T1000 (cell line): ENCODE measurements at regions not wholly inside any gene's neighbourhood (a gene's known extent, or its start where the extent isn't known, plus 50 kb on each side); places are given as distances from the start of the nearest gene placed in this dataset.
"Not testable (repeated sequence)": the region's sequence is repeated elsewhere in the genome, so short reads cannot be mapped to it uniquely, and the experiment has no call there.

Source experiments
- DNase-seq: peaks from one replicate; lab custom pipeline; 2025; ENCODE audit warnings: mixed read lengths; lab: John Stamatoyannopoulos, UW

DNA sequence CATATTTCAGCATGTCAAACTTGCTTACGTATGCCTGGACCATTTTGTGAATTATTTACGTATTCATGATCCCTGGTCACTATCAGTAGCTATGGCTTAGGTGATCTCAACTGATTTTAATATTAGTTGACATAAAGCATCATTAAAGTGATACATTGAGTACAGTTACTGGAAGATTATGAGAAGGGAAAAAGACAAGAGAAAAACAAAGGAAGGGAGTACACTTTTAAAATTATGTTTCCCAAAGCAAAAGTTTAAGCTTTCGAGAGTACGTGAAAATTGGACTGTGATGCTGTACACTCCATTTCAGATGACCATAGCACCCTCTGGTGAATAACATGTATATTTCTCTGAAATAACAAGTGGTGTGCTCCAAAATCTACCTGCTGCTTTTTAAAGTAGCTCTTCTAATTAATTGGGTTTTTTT lies 215.0 kb upstream of the HSF2 start:
- no peak for DNase-seq

DNA sequence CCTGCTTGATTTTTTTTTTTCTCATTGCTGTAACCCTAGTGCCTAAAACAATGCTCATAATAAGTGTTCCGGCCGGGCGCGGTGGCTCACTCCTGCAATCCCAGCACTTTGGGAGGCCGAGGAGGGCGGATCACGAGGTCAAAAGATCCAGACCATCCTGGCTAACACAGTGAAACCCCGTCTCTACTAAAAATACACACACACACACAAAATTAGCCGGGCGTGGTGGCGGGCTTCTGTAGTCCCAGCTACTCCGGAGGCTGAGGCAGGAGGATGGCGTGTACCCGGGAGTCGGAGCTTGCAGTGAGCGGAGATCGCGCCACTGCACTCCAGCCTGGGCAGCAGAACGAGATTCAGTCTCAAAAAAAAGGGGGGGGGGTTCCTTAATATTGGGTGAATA lies 214.0 kb upstream of the HSF2 start:
- DNase-seq = not testable (repeated sequence)

DNA sequence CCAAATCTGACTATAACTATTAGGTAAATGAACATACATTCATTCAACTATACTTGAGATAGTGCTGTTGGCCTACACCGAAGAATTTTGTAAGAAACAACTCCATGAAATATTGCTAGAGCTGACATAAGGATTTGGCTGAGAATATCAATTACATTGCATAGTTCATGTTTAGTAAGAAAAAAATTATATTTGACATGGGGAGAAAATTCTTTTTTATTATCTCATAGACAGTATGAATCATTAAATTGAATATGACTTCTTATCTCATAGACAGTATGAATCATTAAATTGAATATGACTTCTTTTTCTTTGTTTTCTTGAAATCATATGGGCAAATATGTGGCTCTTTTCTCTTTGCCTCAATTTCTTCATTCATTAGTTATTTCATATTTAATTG lies 212.3 kb upstream of the HSF2 start:
- no peak for DNase-seq

DNA sequence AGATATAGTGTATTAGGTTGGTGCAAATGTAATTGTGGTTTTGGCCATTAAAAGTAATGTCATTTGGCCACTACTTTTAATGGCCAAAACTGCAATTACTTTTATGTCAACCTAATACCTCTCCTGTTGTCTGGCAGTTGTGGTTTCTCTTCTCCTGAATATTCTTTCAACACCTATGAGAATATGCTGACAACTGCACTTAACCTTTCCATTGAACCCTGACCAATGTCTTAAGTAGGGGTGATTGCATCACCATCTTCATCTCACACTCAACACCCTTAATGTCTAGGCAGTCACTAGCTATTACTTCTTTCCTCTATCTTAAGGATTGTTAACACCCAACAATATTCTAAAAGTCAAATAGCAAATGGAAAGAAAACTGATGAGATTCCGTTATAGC lies 200.5 kb upstream of the HSF2 start:
- no peak for DNase-seq

DNA sequence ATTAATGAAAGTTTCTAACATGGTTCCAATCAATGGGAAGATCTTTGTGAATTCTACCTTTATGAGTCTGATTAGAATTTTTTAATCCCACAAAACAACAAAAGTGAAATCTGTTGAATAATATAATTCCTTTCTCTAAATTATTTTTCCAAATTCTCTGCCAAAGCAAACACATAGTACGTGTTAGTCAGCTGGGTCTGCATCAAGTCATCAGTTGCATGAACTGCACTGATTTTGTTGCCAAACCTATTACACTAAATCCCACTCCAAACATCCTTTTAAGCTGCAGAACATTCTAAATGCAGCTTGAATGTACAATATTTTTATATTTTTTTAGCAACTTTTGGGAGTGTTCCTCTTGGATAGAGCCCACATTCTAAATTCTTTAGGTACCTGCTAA lies 199.0 kb upstream of the HSF2 start:
- no peak for DNase-seq

DNA sequence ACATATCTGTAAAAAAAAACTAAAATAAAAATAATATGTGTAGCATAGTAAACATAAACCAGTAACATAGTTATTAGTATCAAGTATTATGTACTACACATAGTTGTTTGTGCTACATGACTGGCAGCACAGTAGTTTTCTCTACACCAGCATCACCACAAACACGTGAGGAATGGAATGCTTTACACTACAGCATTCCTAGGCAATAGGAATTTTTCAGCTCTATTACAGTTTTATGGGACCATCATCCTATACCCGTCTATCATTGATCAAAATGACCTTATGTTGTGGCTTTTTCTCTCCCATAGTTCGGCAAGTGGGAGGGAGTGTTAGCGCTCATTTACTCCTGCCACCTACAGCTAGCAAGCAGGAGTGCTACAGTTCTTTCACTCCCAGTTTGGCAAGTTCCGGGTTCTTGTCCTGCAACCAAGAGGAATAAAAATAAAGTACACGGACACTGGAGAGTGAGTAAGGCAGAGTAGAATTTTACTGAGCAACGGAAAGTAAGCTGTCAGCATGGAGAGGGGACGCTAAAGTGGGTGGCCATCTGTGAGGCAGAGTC lies 196.8 kb upstream of the HSF2 start:
- DNase-seq = no peak

DNA sequence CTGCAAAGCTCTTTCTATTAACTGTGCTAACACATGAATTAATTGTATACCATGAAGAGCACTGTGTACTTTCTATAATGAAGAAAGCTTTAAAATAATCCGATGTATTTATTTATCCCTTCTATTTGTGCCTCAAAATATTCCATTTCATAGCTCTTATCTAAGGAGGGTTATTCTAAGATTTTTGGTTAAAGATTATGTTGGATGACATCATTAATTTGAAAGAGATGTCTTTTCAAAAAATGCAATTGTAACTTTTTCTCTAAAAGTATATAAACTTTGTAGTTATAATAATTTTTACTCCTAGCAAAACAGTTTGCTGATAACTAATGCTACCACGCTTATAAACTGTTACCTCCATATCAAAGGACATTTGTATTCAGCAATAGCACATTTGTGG lies 192.4 kb upstream of the HSF2 start:
- no peak for DNase-seq

DNA sequence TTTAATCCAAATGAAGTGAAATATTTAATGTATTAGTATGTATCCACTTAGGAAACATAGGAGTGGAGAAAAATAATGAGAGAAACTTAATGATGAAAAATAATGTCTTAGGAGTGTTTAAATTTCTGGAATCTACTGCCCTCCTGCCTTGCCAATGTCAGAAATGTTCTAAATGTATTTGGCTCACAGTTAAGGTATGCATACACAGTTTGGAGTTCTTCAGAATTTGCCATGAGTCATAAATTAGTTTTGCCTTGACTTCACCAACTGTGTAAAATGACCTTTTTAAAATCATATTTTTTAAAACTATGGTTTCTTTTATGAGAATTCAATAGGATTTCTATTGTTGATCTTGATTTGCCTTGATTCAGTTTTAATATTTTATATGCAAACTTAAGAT lies 191.7 kb upstream of the HSF2 start:
- no peak for DNase-seq

DNA sequence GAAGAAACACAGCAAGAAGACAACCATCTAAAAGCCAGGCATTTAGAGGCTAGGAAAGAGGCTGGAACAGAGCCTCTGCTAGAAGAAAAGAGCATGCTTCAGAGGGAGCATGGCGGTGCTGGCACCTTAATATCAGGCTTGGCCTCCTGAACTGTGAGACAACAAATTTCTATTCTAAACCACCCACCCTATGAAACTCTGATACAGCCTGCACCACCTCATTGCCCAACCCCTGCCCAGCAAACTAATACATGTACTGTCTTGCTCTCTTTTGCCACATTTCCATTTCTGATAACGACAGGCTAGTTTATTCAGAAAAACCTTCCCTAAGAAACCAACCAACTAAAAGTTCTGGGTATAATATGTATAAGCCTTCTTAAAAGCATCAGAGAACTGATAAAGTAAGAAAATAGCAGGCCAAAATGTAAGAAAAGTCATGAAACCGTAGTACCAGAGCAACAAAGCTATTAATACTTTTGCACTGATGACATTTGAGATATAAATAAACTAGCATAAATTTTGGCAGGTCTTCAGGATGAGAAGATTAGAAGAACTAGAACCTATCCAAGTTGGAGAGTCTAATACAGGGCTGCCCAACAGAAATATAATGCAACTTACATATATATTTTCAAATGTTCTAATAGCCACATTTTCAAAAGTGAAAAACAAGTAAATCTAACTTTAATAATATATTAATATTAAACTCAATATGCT lies 184.7 kb upstream of the HSF2 start:
- no peak for DNase-seq

DNA sequence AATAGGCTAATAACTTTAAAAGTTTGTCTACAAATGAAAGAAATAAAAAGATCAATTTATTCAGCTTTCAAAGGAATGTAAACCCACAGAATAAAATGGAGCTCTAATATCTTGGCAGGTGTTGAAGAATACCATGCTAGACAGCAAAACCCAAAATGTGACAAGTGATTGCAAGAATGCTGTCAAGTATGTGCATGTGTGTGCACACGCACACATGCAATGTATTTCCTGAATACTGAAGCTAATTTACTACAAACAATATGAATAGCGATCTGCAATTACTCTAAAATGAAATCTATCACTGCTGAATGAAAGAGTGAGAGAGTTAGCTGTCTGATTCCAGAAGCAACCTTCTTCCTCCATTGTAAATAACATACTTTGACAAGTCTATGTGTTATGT lies 179.2 kb upstream of the HSF2 start:
- DNase-seq = no peak

DNA sequence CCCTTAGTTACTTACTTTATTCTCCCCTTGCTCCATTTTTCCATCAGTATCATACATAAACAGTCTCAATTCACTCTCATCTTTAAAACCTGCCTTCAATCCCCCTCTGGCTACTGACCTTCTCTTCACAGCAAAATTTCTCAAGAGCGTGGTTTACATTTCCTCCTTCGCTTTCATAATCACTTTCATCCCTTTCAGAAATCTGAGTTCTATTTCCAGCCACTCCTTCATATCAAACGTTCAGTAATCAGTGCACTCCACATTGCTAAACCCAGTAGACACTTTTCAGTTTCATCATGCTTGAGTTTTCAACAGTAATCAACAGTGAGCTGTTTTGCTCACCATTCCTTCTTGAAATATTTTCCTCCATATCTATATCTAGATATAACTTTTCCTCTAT lies 176.7 kb upstream of the HSF2 start:
- DNase-seq = no peak

DNA sequence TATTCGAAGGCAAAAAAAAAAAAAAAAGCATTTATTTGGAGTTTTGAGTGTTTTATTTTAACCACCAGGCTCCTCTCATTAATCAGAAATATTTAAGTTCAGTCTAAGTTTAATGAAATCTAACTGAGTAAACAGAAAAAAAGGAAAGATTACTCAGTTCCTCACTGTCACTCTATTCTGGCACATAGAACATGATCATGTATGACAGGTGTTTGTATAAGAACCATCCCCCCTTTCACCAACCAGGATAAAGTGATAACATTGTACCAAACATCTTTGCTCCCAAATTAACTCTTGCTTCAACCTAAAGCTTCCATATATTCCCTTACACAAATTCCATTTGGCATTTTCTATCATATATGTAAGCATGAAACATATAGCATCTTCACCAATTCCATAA lies 176.2 kb upstream of the HSF2 start:
- DNase-seq = no peak

DNA sequence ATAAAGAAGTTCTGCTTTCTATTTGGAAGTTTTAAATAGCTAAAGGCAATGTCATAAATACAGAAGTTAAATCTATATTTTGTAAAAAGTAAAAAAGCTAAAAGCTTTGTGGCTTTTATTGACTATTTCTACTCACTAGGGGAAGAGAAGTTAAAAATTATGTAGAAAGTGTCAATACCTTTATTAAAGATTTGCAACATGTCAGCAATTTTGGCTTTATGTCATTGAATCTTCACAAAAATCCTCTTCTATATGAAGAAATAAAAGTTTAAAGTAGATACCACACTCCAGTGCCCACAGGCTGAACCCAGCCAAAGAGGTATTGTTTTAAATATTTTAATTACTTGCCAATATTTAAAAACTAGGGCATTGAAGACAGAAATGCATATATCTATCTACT lies 160.6 kb upstream of the HSF2 start:
- DNase-seq = no peak

DNA sequence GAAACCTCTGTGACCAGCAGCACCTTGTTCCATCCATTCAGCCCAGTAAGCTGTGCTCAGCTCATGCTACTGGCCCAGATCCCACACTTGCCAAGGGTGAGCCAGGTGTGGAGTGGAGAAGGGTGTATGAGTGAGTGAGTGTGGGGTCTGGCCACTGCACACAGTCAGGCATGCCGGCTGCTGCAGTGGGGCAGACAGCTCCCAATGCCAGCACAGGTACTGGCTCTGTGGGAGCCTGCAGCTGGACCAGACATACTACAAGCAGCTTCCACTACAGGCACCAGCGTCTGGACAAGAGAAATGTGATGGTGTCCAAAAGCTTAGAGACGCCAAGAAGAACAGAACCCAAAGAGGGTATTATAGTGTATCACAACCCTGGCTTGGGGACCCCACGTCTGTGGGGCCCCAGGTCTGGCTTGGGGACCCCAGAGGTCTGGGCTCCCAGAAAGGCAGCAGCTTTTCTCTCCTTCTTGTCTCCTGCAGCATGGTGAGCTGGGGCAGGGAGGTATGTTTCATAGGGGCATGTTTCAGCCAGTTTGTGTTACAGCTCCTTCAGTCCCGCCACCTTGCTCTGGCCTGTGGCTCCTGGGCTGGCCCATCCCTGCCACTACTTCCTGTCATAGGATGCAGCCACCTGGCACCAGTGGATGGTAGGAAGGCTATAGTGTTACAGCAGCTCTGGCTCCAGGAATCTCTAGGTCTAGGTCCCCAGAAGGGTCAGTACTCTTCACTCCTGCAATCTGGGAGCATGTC lies 152.4 kb upstream of the HSF2 start:
- DNase-seq = no peak

DNA sequence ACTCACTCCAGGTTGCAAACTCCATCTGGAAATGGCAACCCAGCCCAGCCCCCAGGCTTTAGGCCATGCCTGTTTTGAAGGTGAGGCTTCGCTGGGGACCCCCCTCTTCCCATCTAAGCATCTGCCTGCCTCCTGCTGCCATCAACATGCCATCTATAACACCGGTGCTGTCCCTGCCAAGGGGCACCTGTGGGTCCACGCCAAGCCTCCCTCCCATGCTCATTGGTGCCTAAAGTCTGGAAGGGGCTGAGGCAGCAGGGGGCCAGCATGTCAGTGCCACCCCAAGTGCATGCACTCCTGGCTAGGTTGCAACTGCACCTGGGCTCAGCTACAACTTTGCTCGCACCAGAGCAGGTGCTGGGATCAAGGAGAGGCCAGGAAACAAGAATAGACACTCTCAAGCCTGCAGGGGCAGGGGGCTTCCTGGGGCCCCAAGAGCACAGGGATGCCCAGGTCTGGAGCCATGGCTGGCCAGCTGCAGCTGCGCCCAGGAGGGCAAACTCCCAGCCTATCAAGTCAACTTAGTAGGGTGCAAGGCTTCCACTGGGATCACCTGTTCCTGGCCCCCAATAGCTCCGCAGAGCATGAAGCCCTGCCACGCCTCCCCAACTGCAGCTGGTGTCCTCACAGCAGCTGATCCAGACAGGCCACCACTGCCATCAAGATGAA lies 151.3 kb upstream of the HSF2 start:
- DNase-seq = no peak

DNA sequence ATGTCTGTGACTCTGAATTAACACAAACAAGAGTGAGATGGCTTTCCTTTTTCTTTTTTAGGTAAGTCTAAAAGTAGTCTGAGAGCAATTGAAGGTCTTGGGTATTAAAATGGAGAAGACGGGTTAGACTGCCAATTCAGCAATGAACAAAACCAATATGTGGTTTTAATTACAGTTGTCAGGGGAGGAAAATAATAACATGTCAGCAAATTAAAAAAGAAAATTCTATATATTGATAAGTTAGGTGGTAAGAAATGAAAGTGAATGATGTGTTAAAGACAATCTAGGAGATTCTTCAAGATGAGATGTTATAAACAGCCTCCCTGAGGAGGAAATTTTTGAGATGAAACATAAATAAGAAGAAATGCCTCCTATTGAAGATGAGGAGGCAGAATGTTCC lies 150.6 kb upstream of the HSF2 start:
- no peak for DNase-seq

DNA sequence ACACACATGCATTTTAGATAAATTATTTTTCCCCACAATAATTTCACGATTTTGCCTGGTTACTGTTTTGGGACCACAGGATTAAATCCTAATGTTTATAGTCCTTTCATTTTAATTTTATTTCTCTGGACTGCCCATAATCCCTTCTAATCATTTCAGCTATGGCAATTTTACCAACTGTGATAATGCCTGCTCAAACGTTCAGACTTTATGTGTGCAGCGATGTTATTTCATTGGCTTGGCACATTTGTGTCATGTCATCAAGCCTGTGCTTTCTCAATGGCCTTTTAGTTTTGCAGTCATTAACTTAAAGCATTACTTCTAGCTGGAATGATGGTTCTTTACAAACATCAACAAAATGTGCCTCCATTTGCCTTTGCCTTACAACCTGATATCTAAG lies 140.6 kb upstream of the HSF2 start:
- no peak for DNase-seq

DNA sequence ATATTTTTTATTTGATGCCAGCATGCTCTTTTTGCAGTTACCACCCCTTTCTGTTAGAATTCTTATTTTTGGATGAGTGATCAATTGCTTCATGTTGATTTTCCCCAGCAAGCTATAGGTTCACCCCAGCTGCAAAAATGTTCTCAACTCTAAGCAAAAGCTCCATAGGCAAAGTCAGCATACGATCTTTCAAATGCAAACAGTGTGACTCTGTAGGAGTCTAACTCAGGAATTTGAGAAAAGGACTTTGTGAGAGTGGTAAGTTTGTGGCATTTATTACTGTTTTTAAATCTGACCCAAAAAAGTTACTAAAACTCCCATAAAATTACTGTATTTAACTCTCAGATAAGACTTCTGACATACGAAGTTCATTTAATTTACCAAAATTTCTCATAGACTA lies 134.9 kb upstream of the HSF2 start:
- no peak for DNase-seq

DNA sequence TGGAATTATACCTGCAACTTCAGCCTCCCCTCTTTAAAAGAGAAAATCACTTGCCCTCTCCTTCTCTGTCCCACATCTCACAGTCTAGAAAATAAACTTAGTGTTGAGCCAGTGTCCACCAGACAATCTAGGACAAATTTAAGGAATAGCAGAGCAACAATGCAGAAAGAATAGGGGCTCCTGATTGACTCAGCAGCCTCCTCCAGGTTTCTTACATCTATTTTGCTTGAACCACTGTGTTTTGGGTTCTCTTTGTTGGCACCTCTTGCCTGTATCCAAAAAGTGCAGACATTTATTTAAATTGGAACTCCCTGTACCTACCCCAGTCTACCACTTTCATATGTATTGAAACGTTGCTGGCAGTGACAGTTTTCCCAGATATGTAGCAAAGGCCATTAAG lies 133.7 kb upstream of the HSF2 start:
- no peak for DNase-seq

DNA sequence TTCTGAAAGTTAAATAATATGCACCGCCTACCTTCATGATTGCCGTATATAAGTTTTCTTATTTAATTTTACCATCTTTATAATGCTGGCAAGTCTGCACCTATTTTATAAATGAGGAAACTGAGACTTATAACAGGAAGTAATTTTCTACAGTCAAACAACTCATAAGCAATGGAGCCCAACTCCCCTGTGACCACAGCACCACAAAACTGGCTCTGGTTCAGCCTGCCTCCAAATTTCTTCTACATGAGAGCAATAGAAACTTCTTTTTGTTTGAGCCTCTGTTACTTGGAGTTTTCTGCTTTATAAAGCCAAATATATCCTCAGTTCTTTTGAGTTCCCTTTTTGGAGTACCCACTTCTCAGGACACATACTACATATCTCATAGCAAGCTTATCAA lies 131.1 kb upstream of the HSF2 start:
- no peak for DNase-seq

DNA sequence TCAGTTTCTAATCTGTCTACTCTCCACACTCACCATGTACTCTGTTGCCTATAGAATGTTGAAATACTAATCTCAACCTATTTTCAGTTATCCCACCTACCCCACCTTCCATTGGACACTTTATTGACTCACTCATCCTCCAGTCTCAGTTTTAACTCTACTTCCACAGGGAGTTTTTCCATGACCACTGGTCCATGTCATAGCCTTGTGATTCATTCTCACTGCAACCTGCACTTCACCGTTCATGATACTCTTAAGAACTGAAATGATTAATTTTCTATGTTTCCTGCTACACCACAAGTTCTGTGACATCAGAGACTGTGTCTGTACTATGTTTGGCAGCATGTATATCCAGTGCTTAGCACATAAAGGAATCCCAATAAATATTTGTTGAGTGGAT lies 122.8 kb upstream of the HSF2 start:
- DNase-seq = no peak

DNA sequence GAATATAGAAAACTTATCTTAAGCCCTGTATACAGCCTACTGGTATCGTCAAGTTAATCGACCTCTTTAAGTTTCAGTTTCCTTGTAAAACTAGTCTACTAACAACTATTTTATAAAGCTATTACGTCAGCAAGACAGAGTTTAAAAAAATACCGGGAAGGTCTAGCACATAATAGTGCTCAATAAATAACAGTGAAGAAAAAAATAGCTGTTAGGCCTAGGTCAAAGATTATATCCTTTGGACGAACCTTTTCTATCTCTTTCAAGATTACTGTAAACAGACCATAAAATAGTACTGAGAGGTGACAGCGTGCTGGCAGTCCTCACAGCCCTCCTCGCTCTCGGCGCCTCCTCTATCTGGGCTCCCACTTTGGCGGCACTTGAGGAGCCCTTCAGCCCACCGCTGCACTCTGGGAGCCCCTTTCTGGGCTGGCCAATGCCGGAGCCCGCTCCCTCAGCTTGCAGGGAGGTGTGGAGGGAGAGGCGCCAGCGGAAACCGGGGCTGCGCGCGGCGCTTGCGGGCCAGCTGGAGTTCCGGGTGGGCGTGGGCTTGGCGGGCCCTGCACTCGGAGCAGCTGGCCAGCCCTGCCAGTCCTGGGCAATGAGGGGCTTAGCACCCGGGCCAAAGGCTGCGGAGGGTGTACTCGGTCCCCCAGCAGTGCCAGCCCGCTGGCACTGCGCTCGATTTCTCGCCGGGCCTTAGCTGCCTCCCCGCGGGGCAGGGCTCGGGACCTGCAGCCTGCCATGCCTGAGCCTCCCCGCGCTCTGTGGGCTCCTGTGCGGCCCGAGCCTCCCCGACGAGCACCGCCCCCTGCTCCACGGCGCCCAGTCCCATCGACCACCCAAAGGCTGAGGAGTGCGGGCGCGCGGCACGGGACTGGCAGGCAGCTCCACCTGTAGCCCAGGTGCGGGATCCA lies 119.1 kb upstream of the HSF2 start:
- not testable (repeated sequence) for DNase-seq
